ENCODE measurements at regions not wholly inside any gene's neighbourhood (a gene's known extent, or its start where the extent isn't known, plus 50 kb on each side); places are given as distances from the start of the nearest gene placed in this dataset.

DNA sequence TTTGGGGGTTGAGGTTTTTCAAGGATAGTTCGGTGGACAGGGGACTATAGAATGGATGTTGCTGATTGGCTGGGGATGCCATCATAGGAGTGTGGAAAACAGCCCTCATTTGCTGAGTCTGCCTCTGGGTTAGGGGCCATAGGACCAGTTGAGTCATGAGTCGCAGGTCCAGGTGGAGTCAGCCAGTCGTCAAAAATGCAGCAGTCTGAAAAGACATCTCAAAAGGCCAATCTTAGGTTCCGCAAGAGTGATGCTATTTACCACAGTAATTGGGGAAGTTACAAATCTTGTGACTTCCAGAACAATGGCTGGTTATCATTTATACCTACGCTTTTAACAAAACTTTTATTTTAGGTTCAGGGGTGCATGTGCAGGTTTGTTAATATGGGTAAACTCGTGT is 276.0 kb upstream of the DMRT1 start:
- no peak for TF ChIP-seq POLR2A (IDR thresholded peaks at IDR 0.05)
- no peak for TF ChIP-seq POLR2AphosphoS5 (IDR thresholded peaks at IDR 0.05; ENCODE audit: insufficient read depth in 1 of 2, low read depth in 1 of 2)
- TF ChIP-seq, protein P1, sequence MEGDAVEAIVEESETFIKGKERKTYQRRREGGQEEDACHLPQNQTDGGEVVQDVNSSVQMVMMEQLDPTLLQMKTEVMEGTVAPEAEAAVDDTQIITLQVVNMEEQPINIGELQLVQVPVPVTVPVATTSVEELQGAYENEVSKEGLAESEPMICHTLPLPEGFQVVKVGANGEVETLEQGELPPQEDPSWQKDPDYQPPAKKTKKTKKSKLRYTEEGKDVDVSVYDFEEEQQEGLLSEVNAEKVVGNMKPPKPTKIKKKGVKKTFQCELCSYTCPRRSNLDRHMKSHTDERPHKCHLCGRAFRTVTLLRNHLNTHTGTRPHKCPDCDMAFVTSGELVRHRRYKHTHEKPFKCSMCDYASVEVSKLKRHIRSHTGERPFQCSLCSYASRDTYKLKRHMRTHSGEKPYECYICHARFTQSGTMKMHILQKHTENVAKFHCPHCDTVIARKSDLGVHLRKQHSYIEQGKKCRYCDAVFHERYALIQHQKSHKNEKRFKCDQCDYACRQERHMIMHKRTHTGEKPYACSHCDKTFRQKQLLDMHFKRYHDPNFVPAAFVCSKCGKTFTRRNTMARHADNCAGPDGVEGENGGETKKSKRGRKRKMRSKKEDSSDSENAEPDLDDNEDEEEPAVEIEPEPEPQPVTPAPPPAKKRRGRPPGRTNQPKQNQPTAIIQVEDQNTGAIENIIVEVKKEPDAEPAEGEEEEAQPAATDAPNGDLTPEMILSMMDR (IDR thresholded peaks at IDR 0.05) = no peak
